ENCODE measurements at regions not wholly inside any gene's neighbourhood (a gene's known extent, or its start where the extent isn't known, plus 50 kb on each side); places are given as distances from the start of the nearest gene placed in this dataset.
A peak's percentile ranks its signal among the peaks of the same experiment; 100 is the strongest.

DNA sequence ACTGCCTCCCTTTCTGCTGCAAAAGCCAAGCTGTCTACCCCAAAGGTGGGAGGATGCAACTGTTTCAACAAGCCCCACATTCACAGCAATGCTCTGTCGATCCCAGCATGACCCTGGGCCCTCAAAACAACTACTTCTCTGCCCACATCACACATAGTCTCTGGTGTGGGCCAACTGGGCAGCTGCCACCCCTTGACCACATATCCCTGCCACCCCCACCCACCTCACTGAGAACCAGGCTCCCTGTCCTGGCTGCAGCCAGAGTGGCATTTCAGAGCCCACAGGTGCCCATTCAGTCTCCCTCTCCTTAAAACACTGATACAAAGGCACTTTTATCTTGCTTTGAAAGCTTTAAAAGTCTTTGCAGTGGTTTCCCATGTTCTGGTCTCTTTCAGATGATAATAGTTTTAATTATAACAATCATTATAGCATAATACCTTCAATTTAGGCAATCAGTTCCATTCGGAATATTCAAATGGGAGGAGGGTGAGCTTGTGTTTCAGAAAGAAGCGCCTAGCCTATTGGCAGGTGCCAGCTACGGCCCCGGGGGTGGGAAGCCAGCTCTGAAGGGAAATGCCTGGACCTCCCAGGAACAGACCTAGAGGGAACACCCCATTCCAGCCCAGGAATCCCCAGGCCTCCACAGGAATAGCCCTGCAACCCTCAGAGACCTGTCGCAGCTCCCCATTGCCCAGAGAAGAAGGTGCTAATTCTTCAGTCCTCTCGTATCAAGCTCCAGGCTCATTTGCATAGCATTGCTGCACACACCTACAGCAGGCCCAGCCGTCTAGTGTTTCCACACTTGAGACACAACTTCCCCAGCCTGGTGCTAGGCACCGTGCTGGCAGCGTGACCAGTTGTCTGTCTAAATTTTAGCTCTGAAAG, 90.8 kb downstream of the C5orf15 start:
- WGBS, 2 donors (ENCODE audit: extremely low coverage in 2 of 2, insufficient read length in 2 of 2, insufficient replicate concordance in 1 of 2): no CpG with 5 or more reads among the region's 10 CpGs
- Histone ChIP-seq H3K4me1 (ENCODE audit: control insufficient read depth in 2 of 2, insufficient read depth in 1 of 2, low read depth in 1 of 2, low read length in 2 of 2) (peaks cover 0 to 3% of the 10 kb centered on the region in 2 donors), H2BK120ac (ENCODE audit: low read depth, low read length) (no peak overlapping the region), H3K4me2 (ENCODE audit: insufficient read depth, low read length, poor library complexity, severe bottlenecking) (no peak overlapping the region), H4K91ac (ENCODE audit: low read depth, low read length, poor library complexity) (no peak overlapping the region), H3K4ac (ENCODE audit: low read length) (no peak overlapping the region), H3K14ac (ENCODE audit: low read length) (no peak overlapping the region), H3K36me3 (replicated peaks in 1 of 2; ENCODE audit: control insufficient read depth in 2 of 2, insufficient read depth in 2 of 2, low read length in 2 of 2) (no peaks in the 10 kb centered on the region), H2BK5ac (ENCODE audit: low read length) (no peak overlapping the region), H3K23ac (ENCODE audit: low read depth, low read length, poor library complexity) (peak overlapping the region; percentile 48), H3K4me3 (ENCODE audit: low read length in 2 of 2) (no peak overlapping the region), H2AFZ (ENCODE audit: low read length) (no peak overlapping the region), H4K8ac (ENCODE audit: low read depth, low read length) (no peak overlapping the region), H3K9ac (ENCODE audit: low read depth, low read length, poor library complexity) (no peak overlapping the region), H3K18ac (ENCODE audit: low read length) (no peak overlapping the region), H2BK15ac (ENCODE audit: low read length) (no peak overlapping the region), H3K9me3 (replicated peaks in 1 of 2; ENCODE audit: control insufficient read depth in 2 of 2, insufficient read depth in 1 of 2, low read depth in 1 of 2, low read length in 2 of 2) (peaks cover 0 to 3% of the 10 kb centered on the region in 2 donors), H2BK12ac (ENCODE audit: low read length) (no peak overlapping the region), H2AK5ac (ENCODE audit: low read depth, low read length) (peak overlapping the region; percentile 65), H3K27ac (replicated peaks; ENCODE audit: low read length) (no peak overlapping the region), H3K27me3 (ENCODE audit: control insufficient read depth in 3 of 3, insufficient read depth in 3 of 3, low read depth in 1 of 3, low read length in 3 of 3) (peaks cover 0 to 2% (median 0%) of the 10 kb centered on the region in 3 experiments), H3K79me1 (ENCODE audit: low read depth, low read length) (no peaks in the 10 kb centered on the region)
- DNase-seq (ENCODE audit: low spot score): no peak

DNA sequence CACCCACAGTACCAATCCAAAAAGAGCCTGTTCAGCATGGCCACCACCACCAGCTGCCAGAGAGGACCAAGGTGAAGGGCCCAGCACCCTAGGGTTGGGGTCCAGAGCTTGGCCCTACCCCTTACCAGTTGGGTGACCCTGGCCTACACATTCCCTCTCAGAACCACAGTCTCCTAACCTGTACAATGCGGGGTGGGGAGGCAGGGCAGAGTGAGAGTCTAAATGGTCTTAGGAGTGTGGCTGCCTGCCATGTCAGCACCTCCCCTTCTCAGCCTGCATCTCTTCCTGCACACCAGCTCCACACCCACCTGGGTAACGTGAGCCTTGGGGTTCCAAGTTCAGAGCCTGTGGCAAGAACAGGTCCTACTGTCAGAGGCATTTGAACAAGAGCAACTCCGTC, 92.2 kb downstream of the C5orf15 start:
- H3K23ac ChIP-seq (ENCODE audit: low read depth, low read length, poor library complexity): peak overlapping the region; percentile 68
- H4K8ac ChIP-seq (ENCODE audit: low read depth, low read length): no peak overlapping the region
- WGBS, 2 donors (ENCODE audit: extremely low coverage in 2 of 2, insufficient read length in 2 of 2, insufficient replicate concordance in 1 of 2): no CpG with 5 or more reads among the region's 3 CpGs
- DNase-seq (ENCODE audit: low spot score): no peak
- peaks cover 0 to 3% of the 10 kb centered on the region in 2 donors for H3K4me1 ChIP-seq (ENCODE audit: control insufficient read depth in 2 of 2, insufficient read depth in 1 of 2, low read depth in 1 of 2, low read length in 2 of 2)
- H2BK15ac ChIP-seq (ENCODE audit: low read length): peak overlapping the region; percentile 24
- H3K79me1 ChIP-seq (ENCODE audit: low read depth, low read length): no peaks in the 10 kb centered on the region
- H3K4me2 ChIP-seq (ENCODE audit: insufficient read depth, low read length, poor library complexity, severe bottlenecking): no peak overlapping the region
- peak overlapping the region; percentile 41 for H3K18ac ChIP-seq (ENCODE audit: low read length)
- no peak overlapping the region for H3K9ac ChIP-seq (ENCODE audit: low read depth, low read length, poor library complexity)
- peak overlapping the region; percentile 9 for H3K14ac ChIP-seq (ENCODE audit: low read length)
- H3K27ac ChIP-seq (replicated peaks; ENCODE audit: low read length): no peak overlapping the region
- no peak overlapping the region for H2AFZ ChIP-seq (ENCODE audit: low read length)
- no peak overlapping the region for H4K91ac ChIP-seq (ENCODE audit: low read depth, low read length, poor library complexity)
- peaks cover 0 to 2% (median 0%) of the 10 kb centered on the region in 3 experiments for H3K27me3 ChIP-seq (ENCODE audit: control insufficient read depth in 3 of 3, insufficient read depth in 3 of 3, low read depth in 1 of 3, low read length in 3 of 3)
- no peak overlapping the region for H3K4me3 ChIP-seq (ENCODE audit: low read length in 2 of 2)
- H3K4ac ChIP-seq (ENCODE audit: low read length): no peak overlapping the region
- no peaks in the 10 kb centered on the region for H3K36me3 ChIP-seq (replicated peaks in 1 of 2; ENCODE audit: control insufficient read depth in 2 of 2, insufficient read depth in 2 of 2, low read length in 2 of 2)
- H3K9me3 ChIP-seq (replicated peaks in 1 of 2; ENCODE audit: control insufficient read depth in 2 of 2, insufficient read depth in 1 of 2, low read depth in 1 of 2, low read length in 2 of 2): peaks cover 0 to 3% of the 10 kb centered on the region in 2 donors
- no peak overlapping the region for H2BK12ac ChIP-seq (ENCODE audit: low read length)
- no peak overlapping the region for H2BK5ac ChIP-seq (ENCODE audit: low read length)
- no peak overlapping the region for H2AK5ac ChIP-seq (ENCODE audit: low read depth, low read length)
- no peak overlapping the region for H2BK120ac ChIP-seq (ENCODE audit: low read depth, low read length)

DNA sequence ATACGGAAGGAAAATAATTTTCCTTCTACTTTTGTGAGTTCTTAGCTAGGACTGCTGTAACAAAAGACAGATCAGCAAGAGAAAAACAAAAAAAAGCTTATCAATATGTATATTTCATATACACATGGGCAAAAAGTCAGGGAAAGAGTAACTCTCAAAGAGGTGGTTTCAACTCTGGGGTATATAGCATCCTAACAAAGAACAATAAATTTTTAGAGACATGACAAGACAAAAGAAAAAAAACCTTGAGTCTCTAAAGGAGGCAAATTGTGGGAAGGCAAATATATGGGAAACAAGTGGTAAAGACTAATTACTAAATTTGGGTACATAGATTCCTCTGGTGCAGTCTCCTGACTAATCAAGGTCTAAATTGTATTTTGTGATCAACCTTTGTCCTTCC, 93.2 kb downstream of the C5orf15 start:
- Histone ChIP-seq H2BK120ac (ENCODE audit: low read depth, low read length) (no peak overlapping the region), H3K27ac (replicated peaks; ENCODE audit: low read length) (no peak overlapping the region), H4K8ac (ENCODE audit: low read depth, low read length) (no peak overlapping the region), H4K91ac (ENCODE audit: low read depth, low read length, poor library complexity) (no peak overlapping the region), H2AK5ac (ENCODE audit: low read depth, low read length) (no peak overlapping the region), H3K4me2 (ENCODE audit: insufficient read depth, low read length, poor library complexity, severe bottlenecking) (no peak overlapping the region), H3K27me3 (ENCODE audit: control insufficient read depth in 3 of 3, insufficient read depth in 3 of 3, low read depth in 1 of 3, low read length in 3 of 3) (peaks cover 0 to 2% (median 0%) of the 10 kb centered on the region in 3 experiments), H3K4me1 (ENCODE audit: control insufficient read depth in 2 of 2, insufficient read depth in 1 of 2, low read depth in 1 of 2, low read length in 2 of 2) (peaks cover 0 to 4% of the 10 kb centered on the region in 2 donors), H2BK15ac (ENCODE audit: low read length) (no peak overlapping the region), H2BK12ac (ENCODE audit: low read length) (no peak overlapping the region), H3K79me1 (ENCODE audit: low read depth, low read length) (no peaks in the 10 kb centered on the region), H3K36me3 (replicated peaks in 1 of 2; ENCODE audit: control insufficient read depth in 2 of 2, insufficient read depth in 2 of 2, low read length in 2 of 2) (no peaks in the 10 kb centered on the region), H2BK5ac (ENCODE audit: low read length) (no peak overlapping the region), H3K4me3 (ENCODE audit: low read length in 2 of 2) (no peak overlapping the region), H3K14ac (ENCODE audit: low read length) (no peak overlapping the region), H2AFZ (ENCODE audit: low read length) (no peak overlapping the region), H3K9ac (ENCODE audit: low read depth, low read length, poor library complexity) (no peak overlapping the region), H3K9me3 (replicated peaks in 1 of 2; ENCODE audit: control insufficient read depth in 2 of 2, insufficient read depth in 1 of 2, low read depth in 1 of 2, low read length in 2 of 2) (peaks cover 0 to 3% of the 10 kb centered on the region in 2 donors), H3K18ac (ENCODE audit: low read length) (no peak overlapping the region), H3K23ac (ENCODE audit: low read depth, low read length, poor library complexity) (no peak overlapping the region), H3K4ac (ENCODE audit: low read length) (no peak overlapping the region)
- no peak for DNase-seq (ENCODE audit: low spot score)
- no CpG with 5 or more reads among the region's 1 CpG for WGBS, 2 donors (ENCODE audit: extremely low coverage in 2 of 2, insufficient read length in 2 of 2, insufficient replicate concordance in 1 of 2)

DNA sequence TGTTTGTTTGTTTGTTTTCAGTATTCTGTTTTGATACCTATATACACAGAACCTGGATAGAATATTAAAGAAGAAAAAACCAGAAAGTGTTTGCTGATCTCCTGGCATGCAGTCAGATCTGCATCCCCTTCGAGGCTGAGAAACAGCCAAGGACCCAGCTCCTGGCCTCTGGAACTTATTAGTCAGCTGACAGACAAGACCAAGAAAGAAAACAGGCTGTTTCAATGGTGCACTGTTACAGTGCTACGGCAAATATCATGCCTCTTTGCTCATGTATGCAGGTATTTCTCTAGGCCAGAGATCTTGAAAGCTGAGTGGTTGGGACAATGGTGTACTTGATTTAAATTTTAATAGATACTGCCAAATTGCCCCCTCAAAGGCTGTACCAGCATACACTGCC, 95.0 kb downstream of the C5orf15 start:
- peaks cover 0 to 2% (median 0%) of the 10 kb centered on the region in 3 experiments for H3K27me3 ChIP-seq (ENCODE audit: control insufficient read depth in 3 of 3, insufficient read depth in 3 of 3, low read depth in 1 of 3, low read length in 3 of 3)
- H3K4me1 ChIP-seq (ENCODE audit: control insufficient read depth in 2 of 2, insufficient read depth in 1 of 2, low read depth in 1 of 2, low read length in 2 of 2): peaks cover 0 to 4% of the 10 kb centered on the region in 2 donors
- no peaks in the 10 kb centered on the region for H3K79me1 ChIP-seq (ENCODE audit: low read depth, low read length)
- no peak overlapping the region for H3K9ac ChIP-seq (ENCODE audit: low read depth, low read length, poor library complexity)
- no peak overlapping the region for H4K91ac ChIP-seq (ENCODE audit: low read depth, low read length, poor library complexity)
- H3K14ac ChIP-seq (ENCODE audit: low read length): no peak overlapping the region
- H4K8ac ChIP-seq (ENCODE audit: low read depth, low read length): no peak overlapping the region
- no peak overlapping the region for H2BK5ac ChIP-seq (ENCODE audit: low read length)
- H2AFZ ChIP-seq (ENCODE audit: low read length): no peak overlapping the region
- no peak overlapping the region for H2BK15ac ChIP-seq (ENCODE audit: low read length)
- H3K9me3 ChIP-seq (replicated peaks in 1 of 2; ENCODE audit: control insufficient read depth in 2 of 2, insufficient read depth in 1 of 2, low read depth in 1 of 2, low read length in 2 of 2): peaks cover 0 to 3% of the 10 kb centered on the region in 2 donors
- DNase-seq (ENCODE audit: low spot score): no peak
- no peaks in the 10 kb centered on the region for H3K36me3 ChIP-seq (replicated peaks in 1 of 2; ENCODE audit: control insufficient read depth in 2 of 2, insufficient read depth in 2 of 2, low read length in 2 of 2)
- no peak overlapping the region for H2BK120ac ChIP-seq (ENCODE audit: low read depth, low read length)
- no peak overlapping the region for H2BK12ac ChIP-seq (ENCODE audit: low read length)
- H2AK5ac ChIP-seq (ENCODE audit: low read depth, low read length): no peak overlapping the region
- H3K23ac ChIP-seq (ENCODE audit: low read depth, low read length, poor library complexity): no peak overlapping the region
- no peak overlapping the region for H3K18ac ChIP-seq (ENCODE audit: low read length)
- no peak overlapping the region for H3K4me2 ChIP-seq (ENCODE audit: insufficient read depth, low read length, poor library complexity, severe bottlenecking)
- H3K4me3 ChIP-seq (ENCODE audit: low read length in 2 of 2): no peak overlapping the region
- WGBS, 2 donors (ENCODE audit: extremely low coverage in 2 of 2, insufficient read length in 2 of 2, insufficient replicate concordance in 1 of 2): no CpG with 5 or more reads among the region's 2 CpGs
- no peak overlapping the region for H3K4ac ChIP-seq (ENCODE audit: low read length)
- no peak overlapping the region for H3K27ac ChIP-seq (replicated peaks; ENCODE audit: low read length)
